ENCODE measurements at regions not wholly inside any gene's neighbourhood (a gene's known extent, or its start where the extent isn't known, plus 50 kb on each side); places are given as distances from the start of the nearest gene placed in this dataset.
"Not testable (repeated sequence)": the region's sequence is repeated elsewhere in the genome, so short reads cannot be mapped to it uniquely, and the experiment has no call there.

DNA sequence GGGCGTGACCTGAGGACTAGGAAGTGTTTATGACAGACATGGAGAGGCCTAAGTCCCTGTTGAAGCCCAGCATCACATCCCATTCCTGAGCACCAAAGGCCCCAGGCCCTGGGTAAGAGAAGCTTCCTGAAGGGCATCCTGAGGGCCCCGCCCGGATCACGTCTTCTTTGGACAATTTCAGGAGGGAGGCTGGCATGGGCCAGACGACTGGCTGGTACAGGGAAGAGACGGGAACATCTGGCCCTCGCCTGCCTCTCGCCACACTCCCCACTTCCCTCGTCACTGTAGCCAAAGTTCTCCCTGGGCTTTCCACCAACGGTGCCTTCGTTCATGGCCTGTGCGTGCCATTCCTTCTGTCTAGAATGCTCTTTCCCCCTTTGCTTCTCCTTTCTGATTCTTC lies 128.1 kb downstream of the LRRC37A3 start:
- H3K4me3 ChIP-seq; H3K27ac ChIP-seq; H3K9me3 ChIP-seq; DNase-seq; intact Hi-C loops (cut with DNase I); H3K27me3 ChIP-seq: not testable (repeated sequence)
- H3K4me1 ChIP-seq = peaks cover 11 to 60% (median 11%) of the 10 kb centered on the region in 3 donors
- peaks cover 2 to 69% (median 7%) of the 10 kb centered on the region in 3 donors for H3K36me3 ChIP-seq
- 89 to 90% methylated on average over 9 to 11 of the region's 12 CpGs for WGBS, 2 donors

DNA sequence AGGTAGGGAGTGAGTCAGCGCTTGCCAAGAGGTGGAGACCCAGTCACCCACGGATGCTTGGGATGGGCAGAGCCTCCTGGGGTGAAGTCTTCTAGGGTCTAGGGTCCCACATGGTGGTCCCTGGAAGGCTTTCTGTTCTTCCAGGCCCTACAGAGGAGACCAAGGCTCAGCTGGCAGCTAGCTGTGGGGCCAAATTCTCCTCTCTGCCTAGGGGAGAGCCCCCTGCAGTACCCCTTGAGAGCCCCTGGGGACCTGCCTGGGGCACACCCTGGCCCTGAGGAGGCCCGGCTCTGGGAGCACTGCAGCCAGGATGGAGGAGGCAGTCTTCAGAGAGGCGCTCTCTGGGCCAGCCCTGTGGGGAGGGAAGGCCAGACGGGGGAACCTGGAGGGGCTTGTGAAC lies 128.6 kb upstream of the SMURF2 start:
- peaks cover 5 to 69% (median 11%) of the 10 kb centered on the region in 3 donors for H3K36me3 ChIP-seq
- intact Hi-C loops (cut with DNase I); H3K27me3 ChIP-seq; H3K4me3 ChIP-seq; H3K27ac ChIP-seq; DNase-seq; H3K9me3 ChIP-seq: not testable (repeated sequence)
- H3K4me1 ChIP-seq = peaks cover 11 to 65% (median 15%) of the 10 kb centered on the region in 3 donors
- no CpG with 5 or more reads among the region's 5 CpGs for WGBS, 2 donors

DNA sequence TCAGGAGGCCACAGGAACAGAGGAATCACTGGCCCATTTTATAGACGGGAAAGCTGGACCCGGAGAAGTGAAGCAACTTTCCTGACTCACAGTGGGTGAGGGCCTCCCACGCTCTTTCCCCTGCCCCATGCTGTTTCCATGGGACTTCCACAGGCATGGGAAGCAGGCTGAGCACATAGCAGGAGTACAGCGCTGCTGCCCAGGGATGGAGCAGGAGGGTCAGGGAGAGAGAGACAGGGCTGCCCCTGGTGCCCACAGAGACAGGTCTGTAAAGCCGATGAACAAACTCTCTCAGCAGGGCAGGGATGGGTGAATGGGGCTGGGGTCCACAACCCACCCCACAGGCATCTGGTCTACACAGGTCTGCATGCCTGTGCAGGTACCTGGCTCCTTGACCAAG lies 128.1 kb upstream of the SMURF2 start:
- H3K27me3 ChIP-seq; H3K27ac ChIP-seq; DNase-seq; intact Hi-C loops (cut with DNase I); H3K4me3 ChIP-seq; H3K9me3 ChIP-seq: not testable (repeated sequence)
- Histone ChIP-seq H3K4me1 (peaks cover 11 to 64% (median 15%) of the 10 kb centered on the region in 3 donors), H3K36me3 (peaks cover 5 to 72% (median 12%) of the 10 kb centered on the region in 3 donors)
- WGBS, 2 donors = 90% methylated on average over 2 of the region's 5 CpGs; no CpG with 5 or more reads in 1 of the 2 donors

DNA sequence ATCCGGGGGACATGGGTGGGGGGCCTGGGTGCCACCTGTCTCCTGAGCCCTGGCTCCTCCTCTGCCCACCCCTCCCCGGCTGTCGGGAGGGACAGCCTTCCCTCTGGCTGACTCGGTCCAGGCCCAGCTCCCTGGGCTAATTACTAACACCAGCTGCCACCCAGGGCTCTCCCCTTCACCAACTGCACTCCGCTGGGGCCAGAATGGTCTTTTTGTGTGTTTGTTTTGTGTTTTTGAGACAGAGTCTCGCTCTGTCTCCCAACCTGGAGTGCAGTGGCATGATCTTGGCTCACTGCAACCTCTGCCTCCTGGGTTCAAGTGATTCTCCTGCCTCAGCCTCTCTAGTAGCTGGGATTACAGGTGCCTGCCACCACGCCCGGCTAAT lies 126.9 kb upstream of the SMURF2 start:
- intact Hi-C loops (cut with DNase I); DNase-seq; H3K9me3 ChIP-seq; H3K4me3 ChIP-seq: not testable (repeated sequence)
- peaks cover 7 to 53% (median 11%) of the 10 kb centered on the region in 3 donors for H3K4me1 ChIP-seq
- H3K36me3 ChIP-seq = peaks cover 5 to 72% (median 17%) of the 10 kb centered on the region in 3 donors
- 85 to 93% methylated on average over 3 to 8 of the region's 8 CpGs for WGBS, 2 donors
- peaks cover 0 to 11% (median 0%) of the 10 kb centered on the region in 4 donors for H3K27me3 ChIP-seq
- H3K27ac ChIP-seq = peak overlapping the region in 2 of 4 donors; percentile 42 to 83

DNA sequence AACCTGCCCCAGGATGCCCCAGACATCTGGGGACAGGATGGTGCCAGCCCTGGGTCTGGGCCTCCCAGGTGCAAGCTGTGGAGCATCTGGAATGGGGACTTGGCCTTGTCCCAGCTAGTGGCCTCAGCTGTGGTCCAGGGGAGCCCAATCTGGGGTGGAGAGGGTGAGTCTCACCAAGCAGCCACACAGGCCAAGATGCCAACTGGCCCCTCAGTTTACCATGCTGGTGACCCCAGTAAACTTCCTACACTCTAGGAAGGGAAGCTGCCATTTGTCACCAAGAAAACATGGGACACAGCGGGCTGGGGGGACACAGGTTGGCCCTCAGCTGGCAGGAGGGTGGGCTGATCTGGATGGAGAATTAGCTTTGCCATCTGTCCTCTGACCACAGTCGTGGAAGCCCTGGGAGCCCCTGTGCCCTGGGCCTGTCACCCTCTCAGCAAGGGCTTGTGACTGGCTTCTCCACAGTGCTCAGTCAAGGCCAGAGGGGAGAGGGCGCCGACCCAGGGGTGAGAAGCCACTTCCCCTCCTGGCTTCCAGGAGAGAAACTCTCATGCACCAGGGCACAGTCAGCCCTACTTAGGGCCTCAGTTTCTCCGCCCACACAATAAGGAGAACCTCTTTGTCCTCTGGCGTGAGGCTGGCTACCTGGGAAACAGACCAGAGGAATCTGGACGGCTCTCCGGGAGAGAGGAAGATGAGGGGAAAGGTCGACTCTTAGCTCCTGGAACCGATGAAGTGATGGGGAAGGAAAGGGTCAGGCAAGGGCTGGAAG lies 126.4 kb upstream of the SMURF2 start:
- 75 to 76% methylated on average over 3 to 4 of the region's 10 CpGs for WGBS, 2 donors
- Histone ChIP-seq H3K4me1 (peaks cover 5 to 47% (median 8%) of the 10 kb centered on the region in 3 donors), H3K27me3 (peaks cover 0 to 17% (median 0%) of the 10 kb centered on the region in 4 donors), H3K9me3 (no peaks in the 10 kb centered on the region), H3K4me3 (no peak overlapping the region), H3K36me3 (peaks cover 5 to 73% (median 17%) of the 10 kb centered on the region in 3 donors), H3K27ac (peak overlapping the region; percentile 39 to 83 (median 72))
- DNase-seq = no peak
- intact Hi-C loops (cut with DNase I) = no loop called here
- TF ChIP-seq, protein P1, sequence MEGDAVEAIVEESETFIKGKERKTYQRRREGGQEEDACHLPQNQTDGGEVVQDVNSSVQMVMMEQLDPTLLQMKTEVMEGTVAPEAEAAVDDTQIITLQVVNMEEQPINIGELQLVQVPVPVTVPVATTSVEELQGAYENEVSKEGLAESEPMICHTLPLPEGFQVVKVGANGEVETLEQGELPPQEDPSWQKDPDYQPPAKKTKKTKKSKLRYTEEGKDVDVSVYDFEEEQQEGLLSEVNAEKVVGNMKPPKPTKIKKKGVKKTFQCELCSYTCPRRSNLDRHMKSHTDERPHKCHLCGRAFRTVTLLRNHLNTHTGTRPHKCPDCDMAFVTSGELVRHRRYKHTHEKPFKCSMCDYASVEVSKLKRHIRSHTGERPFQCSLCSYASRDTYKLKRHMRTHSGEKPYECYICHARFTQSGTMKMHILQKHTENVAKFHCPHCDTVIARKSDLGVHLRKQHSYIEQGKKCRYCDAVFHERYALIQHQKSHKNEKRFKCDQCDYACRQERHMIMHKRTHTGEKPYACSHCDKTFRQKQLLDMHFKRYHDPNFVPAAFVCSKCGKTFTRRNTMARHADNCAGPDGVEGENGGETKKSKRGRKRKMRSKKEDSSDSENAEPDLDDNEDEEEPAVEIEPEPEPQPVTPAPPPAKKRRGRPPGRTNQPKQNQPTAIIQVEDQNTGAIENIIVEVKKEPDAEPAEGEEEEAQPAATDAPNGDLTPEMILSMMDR (IDR thresholded peaks at IDR 0.05) = no peak
- no peak for TF ChIP-seq POLR2A (IDR thresholded peaks at IDR 0.05)

DNA sequence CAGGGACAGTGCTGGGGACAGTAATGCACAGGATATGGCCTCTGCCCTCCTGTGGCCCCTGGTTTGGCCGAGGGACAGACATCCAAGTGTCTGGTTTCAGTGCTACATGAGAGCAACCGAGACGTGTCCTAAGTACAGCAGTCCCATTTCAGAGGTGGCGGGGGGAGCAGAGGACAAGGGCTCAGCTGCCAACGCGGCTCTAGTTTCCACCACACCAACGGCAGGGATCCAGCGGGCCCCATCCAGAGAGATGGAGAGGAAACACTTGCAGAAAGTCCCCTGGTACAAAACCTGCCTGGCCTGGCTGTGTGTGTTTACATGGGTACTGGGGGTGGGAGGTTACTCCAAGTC lies 125.8 kb upstream of the SMURF2 start:
- Histone ChIP-seq H3K4me1 (peaks cover 5 to 41% (median 8%) of the 10 kb centered on the region in 3 donors), H3K27me3 (peaks cover 0 to 23% (median 0%) of the 10 kb centered on the region in 4 donors), H3K27ac (peak overlapping the region; percentile 24 to 83 (median 72)), H3K4me3 (no peak overlapping the region), H3K9me3 (no peaks in the 10 kb centered on the region), H3K36me3 (peaks cover 5 to 79% (median 17%) of the 10 kb centered on the region in 3 donors)
- intact Hi-C loops (cut with DNase I) = no loop called here
- 78 to 93% methylated on average over 5 to 7 of the region's 8 CpGs for WGBS, 2 donors
- no peak for DNase-seq
- TF ChIP-seq, protein P1 (IDR thresholded peaks at IDR 0.05) = no peak

DNA sequence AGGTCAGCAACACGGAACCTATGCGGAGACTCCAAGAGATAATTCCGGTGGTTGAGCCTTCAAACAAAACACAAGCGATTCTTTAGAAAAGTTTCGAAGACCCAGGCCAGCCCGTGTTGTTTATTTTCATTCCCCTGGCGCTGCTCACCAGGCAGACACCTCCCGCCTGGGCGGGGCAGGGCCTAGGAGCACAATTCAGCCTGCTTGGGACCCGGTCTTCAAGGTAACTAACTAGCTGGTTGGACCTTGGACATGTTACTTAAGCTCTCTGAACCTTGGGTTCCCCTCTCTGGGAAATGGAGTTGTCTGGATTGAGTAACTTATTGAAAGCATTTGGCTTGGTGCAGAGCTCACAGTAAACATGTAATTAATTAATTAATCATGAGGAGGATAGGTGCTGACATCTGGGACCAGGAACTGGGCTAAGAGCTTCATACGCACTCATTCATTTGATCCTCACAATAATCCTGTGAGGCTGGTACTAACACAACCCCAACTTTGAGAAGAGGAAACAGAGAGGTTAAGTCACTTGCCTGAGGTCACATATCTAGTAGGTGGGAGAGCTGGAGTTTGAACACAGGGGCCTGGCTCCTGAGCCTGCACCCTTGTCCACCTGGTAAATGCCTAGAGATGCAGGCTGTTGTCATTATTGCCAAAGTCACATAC lies 125.3 kb upstream of the SMURF2 start:
- no peak for DNase-seq
- peaks cover 0 to 25% (median 0%) of the 10 kb centered on the region in 4 donors for H3K27me3 ChIP-seq
- H3K27ac ChIP-seq = peak overlapping the region; percentile 46 to 83 (median 72)
- intact Hi-C loops (cut with DNase I) = no loop called here
- TF ChIP-seq, protein P1 (IDR thresholded peaks at IDR 0.05) = no peak
- TF ChIP-seq POLR2A (IDR thresholded peaks at IDR 0.05) = no peak
- H3K4me1 ChIP-seq = peaks cover 5 to 36% (median 8%) of the 10 kb centered on the region in 3 donors
- WGBS, 2 donors = 66 to 95% methylated on average over 4 to 11 of the region's 11 CpGs
- peak overlapping the region in 2 of 4 donors; percentile 3 to 11 for H3K4me3 ChIP-seq
- no peaks in the 10 kb centered on the region for H3K9me3 ChIP-seq
- peaks cover 5 to 80% (median 17%) of the 10 kb centered on the region in 3 donors for H3K36me3 ChIP-seq
